GM21786 (cell line): ENCODE measurements at regions not wholly inside any gene's neighbourhood (a gene's known extent, or its start where the extent isn't known, plus 50 kb on each side); places are given as distances from the start of the nearest gene placed in this dataset.
"Not testable (repeated sequence)": the region's sequence is repeated elsewhere in the genome, so short reads cannot be mapped to it uniquely, and the experiment has no call there.

Experiments
- ATAC-seq: cut with Tn5 transposase; IDR thresholded peaks from one replicate; pipeline ENCODE4 v1.9.1; 2021; ENCODE audit not compliant: unreplicated experiment

DNA sequence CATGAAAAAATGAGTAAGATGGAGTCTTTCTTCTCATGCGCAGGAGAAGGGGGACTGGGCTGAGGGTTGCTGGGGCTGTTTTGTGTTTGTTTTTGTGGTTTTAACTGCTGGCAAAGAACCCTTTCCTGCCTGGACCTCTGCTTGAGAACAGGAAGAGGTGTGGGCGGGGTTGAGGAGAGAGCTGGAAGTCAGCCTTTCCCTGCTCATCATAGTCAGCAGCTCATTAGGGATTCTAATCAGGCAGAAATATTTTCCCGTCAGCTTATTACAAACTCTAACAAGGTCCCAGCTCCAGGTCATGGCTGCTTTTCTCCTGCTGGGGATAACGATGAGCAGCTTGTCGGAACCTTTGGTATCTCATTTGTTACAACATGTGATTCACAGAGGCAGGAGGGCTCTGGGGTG is 185.0 kb upstream of the NRXN3 start:
- ATAC-seq, result no peak

GRCh38 chr14:77986773-77987172 is 183.4 kb upstream of the NRXN3 start:
- ATAC-seq, result no peak

DNA sequence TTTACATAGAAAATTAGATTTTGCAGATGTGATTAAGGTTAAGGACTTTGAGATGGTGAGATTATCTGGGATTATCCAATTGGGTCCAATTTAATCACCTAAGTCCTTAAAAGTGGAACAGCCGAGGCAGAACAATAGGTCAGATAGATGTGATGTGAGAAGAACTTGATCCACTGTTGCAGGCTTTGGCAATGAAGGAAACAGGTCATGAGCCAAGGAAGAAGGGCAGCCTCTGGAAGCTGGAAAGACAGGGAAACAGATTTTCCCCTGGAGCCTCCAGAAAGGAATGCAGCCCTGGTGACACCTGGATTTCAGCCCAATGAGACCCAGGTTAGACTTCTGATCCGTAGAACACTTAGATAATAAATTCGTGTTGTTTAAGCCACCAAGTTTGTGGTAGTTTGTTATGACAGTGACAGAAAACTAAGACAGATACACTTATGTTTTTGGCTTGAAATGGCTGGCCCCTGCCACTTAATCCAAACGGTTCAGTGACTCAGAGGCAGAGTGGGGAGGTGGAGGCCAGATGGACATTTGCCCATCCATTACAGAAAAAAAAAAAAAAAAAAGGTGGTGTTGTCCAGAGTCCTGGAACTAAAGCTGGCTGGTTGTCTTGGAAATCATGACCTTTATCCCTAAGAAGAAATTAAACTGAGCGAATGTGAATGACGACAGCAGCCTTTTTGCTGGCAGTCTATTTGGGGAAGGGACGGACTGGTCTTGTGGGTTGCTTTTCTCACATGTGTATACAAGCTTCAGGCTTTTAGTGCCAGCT is 181.9 kb upstream of the NRXN3 start:
- ATAC-seq, result no peak

DNA sequence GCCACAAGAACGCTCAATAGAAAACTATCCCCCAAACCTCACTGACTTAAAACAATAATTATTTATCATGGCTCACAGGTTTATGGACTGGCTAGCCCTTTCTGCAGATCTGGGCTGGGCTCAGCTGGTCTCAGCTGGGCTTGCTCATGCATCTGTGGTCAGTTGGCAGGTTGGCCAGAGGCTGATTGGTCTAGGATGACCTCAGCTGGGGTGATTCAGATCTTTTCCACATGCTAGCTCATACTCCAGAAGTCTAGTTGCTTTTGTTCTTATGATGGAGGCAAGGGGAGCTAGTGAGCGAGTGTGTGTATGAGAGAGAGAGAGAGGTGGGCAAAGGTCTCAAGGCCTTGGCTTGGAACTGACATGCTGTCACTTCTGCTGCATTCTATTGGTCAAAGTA is 181.2 kb upstream of the NRXN3 start:
- ATAC-seq, result no peak

DNA sequence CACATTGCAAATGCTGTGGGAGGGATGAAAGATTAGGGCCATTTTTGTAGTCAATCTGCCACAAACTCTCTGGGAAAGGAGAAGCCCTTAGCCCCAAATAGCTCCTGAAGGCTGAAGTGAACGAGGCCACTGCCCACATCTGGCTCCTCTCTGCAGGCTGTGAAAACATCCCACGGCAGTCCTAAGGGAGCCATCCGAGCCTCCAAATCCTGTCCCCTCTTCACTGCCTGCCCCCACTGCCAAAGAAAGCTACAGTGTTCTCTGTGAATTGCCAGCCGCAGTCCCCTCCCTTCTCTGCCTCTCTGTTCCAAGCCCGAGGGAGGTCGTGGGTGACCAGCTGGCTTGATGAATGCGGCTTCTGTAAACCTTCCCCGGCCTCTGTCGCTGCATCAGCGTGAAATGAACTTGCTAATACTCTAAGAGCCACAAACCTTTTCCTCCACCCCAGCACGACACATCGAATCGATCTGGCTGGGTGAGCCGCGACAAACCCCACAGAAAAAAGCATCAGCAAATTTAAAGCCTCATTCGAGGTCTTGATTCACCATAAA is 180.7 kb upstream of the NRXN3 start:
- ATAC-seq, result no peak

DNA sequence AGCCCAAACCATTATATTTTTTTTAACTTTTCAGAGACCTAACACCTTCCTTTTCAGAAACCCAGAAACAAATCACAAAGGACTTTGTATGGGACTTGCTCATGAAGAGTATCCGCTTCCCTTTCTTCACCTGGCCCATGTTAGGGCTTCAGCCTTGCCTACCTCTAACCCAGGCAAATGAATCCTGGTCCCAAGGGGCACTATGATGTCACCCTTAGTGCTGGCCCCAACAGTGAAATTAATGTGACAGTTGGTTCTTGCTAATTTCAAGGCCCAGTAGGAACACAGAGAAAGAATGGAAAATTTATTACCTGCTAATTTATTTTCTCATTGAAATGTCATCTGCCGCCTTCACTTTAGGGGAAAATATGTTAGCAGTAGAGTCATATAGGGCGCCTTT is 179.8 kb upstream of the NRXN3 start:
- ATAC-seq, result no peak

DNA sequence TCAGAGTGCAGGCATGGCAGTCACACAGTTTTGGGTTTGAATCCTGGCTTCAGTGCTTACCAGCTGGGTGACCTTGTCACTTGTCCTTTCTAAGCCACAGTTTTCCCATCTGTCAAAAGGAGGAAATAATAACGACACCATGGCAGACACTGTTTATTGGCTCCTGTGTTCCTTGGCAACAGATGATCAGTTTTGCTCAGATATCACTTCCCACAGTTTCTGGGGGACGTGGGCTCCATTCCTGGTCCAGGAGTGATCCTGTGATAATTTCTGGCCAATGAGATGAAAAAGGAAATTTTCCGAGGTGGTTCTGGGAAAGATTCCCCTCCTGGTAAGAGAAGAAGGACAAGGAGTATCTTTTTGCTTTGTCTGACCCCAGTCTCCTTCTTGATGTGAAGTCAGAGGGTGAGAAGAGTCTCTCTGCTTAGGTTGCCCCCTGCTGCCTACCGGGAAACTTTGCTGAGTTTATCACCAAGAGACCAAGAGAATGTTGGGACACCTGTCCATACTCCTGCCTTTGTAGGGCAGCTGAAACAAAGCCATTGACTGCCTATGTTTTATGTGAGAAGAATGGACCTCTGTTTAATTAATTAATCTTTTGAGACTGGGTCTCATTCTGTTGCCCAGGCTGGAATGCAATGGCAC is 178.9 kb upstream of the NRXN3 start:
- no peak for ATAC-seq

DNA sequence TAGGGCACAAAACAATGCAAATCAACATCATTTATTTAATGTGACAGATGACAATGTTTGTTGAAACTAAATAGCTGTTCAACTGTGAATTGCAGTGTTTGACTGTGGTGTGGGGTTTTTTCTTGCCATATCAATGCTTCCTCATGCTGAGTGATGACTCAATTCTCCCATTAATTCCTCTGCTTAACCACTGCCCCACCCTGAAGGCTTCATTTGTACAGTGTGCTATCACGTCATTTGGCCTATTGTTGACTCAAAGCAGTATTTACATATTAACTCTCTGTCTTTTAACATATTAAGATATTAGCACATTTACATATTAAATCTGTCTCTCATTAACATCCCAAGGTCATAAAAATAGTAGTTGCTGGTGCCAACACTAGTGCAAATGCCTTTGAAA is 164.8 kb upstream of the NRXN3 start:
- no peak for ATAC-seq

- no peak for ATAC-seq
Measured at GRCh38 chr14:78007160-78007559, 163.0 kb upstream of the NRXN3 start.

- ATAC-seq, result no peak
Measured at GRCh38 chr14:78010688-78011087, 159.5 kb upstream of the NRXN3 start.

GRCh38 chr14:78013911-78014310 is 156.3 kb upstream of the NRXN3 start:
- ATAC-seq, result not testable (repeated sequence)

DNA sequence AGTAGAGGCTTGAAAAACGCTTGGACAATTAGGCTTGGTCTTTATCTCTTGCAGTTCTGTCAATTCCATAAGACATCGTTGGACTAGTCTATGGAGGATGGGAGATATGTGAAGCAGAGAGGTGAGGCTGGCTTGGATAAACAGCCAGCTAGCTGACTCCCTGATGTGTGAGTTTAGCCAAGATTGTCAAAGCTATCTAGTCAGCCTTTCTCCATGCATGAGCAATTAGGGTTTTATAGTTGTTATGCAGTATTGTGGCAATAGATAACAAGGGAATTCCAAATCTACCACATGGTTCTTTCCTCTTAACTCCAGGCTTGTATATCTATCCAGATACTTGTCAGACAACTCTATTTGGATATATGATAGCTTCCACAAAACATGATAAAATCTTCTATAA is 153.6 kb upstream of the NRXN3 start:
- ATAC-seq, result no peak

DNA sequence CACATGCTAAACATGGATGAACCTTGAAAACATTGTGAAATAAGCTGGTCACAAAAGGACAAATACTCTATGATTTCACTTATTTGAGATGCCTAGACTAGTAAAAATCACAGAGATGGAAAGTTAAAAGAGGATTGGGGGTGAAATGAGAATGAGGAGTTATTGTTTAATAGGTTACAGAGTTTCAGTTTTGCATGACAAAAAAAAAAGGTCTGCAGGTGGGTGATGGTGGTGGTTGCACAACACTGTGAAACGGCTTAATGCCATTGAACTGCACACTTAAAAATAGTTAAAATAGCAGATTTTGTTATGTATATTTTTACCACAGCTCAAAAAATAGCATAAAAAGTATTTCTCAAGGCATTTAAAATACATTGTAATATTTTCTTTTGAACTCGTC is 151.9 kb upstream of the NRXN3 start:
- no peak for ATAC-seq

- ATAC-seq, result peak; percentile 83
Measured at GRCh38 chr14:78022059-78022458, 148.1 kb upstream of the NRXN3 start.

GRCh38 chr14:78023112-78023511 is 147.1 kb upstream of the NRXN3 start:
- no peak for ATAC-seq

GRCh38 chr14:78028471-78028870 is 141.7 kb upstream of the NRXN3 start:
- no peak for ATAC-seq

GRCh38 chr14:78029601-78030372 is 140.4 kb upstream of the NRXN3 start:
- no peak for ATAC-seq

GRCh38 chr14:78043349-78043748 is 126.8 kb upstream of the NRXN3 start:
- no peak for ATAC-seq

GRCh38 chr14:78048120-78048519 is 122.1 kb upstream of the NRXN3 start:
- ATAC-seq, result no peak

GRCh38 chr14:78056890-78057289 is 113.3 kb upstream of the NRXN3 start:
- not testable (repeated sequence) for ATAC-seq

GRCh38 chr14:78070344-78070743 is 99.8 kb upstream of the NRXN3 start:
- no peak for ATAC-seq
